Sigmoid colon (tissue), 6 donors: ENCODE measurements at regions not wholly inside any gene's neighbourhood (a gene's known extent, or its start where the extent isn't known, plus 50 kb on each side); places are given as distances from the start of the nearest gene placed in this dataset.

ENCODE experiments used
- DNase-seq: peaks from one replicate; pipeline ENCODE4 v3.0.0-alpha.2; 2019
- H3K27ac ChIP-seq, 4 donors: fragments of 200-600 bp; sonication (generic); one replicate each; pipeline ENCODE4 v1.5.1; 2016 to 2019; ENCODE audit warnings: mild to moderate bottlenecking in 1 of 4
- H3K27me3 ChIP-seq, 3 donors: fragments of 200-600 bp; sonication (generic); one replicate each; pipeline ENCODE4 v1.5.1; 2019; ENCODE audit warnings: mild to moderate bottlenecking in 1 of 3
- H3K36me3 ChIP-seq, 4 donors: fragments of 200-600 bp; sonication (generic); one replicate each; pipeline ENCODE4 v1.5.1; 2016 to 2019
- H3K4me1 ChIP-seq, 4 donors: fragments of 200-600 bp; sonication (generic); one replicate each; pipeline ENCODE4 v1.5.1; 2017 to 2019
- H3K4me3 ChIP-seq, 4 donors: fragments of 200-600 bp; sonication (generic); one replicate each; pipeline ENCODE4 v1.5.1; 2017 to 2019; ENCODE audit warnings: mild to moderate bottlenecking in 2 of 4, moderate library complexity in 1 of 4
- H3K9me3 ChIP-seq, 4 donors: fragments of 200-600 bp in 3 of 4; sonication (generic) in 3 of 4; one replicate each; pipeline versions ENCODE4 v1.5.1 to v1.6.1; 2013 to 2019
- EP300 ChIP-seq, 4 donors: sonication (generic); formaldehyde crosslinking; IDR thresholded peaks; one replicate each; pipeline ENCODE4 v1.6.1; 2017; ENCODE audit warnings: antibody characterized with exemption in 4 of 4
- POLR2A ChIP-seq, 2 donors: fragments of 450-650 bp; IDR thresholded peaks; one replicate each; pipeline ENCODE4 v1.6.1; 2016; ENCODE audit warnings: antibody characterized with exemption in 2 of 2, mild to moderate bottlenecking in 2 of 2, moderate library complexity in 2 of 2
- POLR2AphosphoS5 ChIP-seq, 4 donors: sonication (generic); formaldehyde crosslinking; IDR thresholded peaks; one replicate each; pipeline ENCODE4 v1.6.1; 2017; ENCODE audit warnings: antibody characterized with exemption in 4 of 4
- WGBS, 2 donors: extraction: QIAGEN DNeasy Blood & Tissue Kit; methylation state at CpG; one replicate each; pipeline ENCODE4 v1.1.7; 2013; 5-methylcytosine and 5-hydroxymethylcytosine counted together
- intact Hi-C: fragments of 100-400 bp; cut with DNase I; formaldehyde crosslinking; loops from one replicate; pipeline ENCODE4 v1.15.1; 2023
- TF ChIP-seq, protein P1 (sequence below), 4 experiments: fragments of 450-650 bp in 3 of 4; fragments of 200-600 bp in 1 of 4; IDR thresholded peaks; one replicate each; pipeline ENCODE4 v1.5.1; 2016 to 2019; ENCODE audit warnings: antibody characterized with exemption in 4 of 4, mild to moderate bottlenecking in 3 of 4, moderate library complexity in 2 of 4
- donor health status: healthy with polysubstance abuse.
- donor health status: healthy.

DNA sequence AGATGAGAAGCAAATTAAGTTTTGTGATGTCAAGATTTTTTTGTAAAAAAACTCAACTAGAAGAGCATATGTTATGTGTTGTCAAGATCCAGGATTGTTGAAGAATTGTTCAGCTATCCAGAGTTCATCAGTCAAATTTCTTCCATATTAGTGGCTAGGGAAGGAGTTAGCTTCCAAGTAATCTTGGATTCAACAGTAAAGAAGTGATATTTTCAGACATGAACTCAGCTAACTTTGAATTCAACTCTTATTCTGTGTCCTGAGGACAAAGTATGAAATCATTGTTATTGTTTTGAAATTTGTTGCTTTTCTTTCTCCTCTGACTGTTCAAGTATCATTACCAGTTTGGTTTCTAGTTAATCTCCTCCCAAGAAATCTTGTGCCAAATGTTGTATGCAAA lies 589.3 kb upstream of the NOVA1 start:
- Histone ChIP-seq H3K27ac (no peak overlapping the region), H3K36me3 (no peaks in the 10 kb centered on the region), H3K4me3 (no peak overlapping the region), H3K4me1 (no peaks in the 10 kb centered on the region), H3K27me3 (no peaks in the 10 kb centered on the region), H3K9me3 (no peaks in the 10 kb centered on the region)
- intact Hi-C loops = no loop called here
- no peak for DNase-seq
- TF ChIP-seq POLR2AphosphoS5 (IDR thresholded peaks at IDR 0.05) (no peak), POLR2A (IDR thresholded peaks at IDR 0.05) (no peak), EP300 (IDR thresholded peaks at IDR 0.05) (no peak)
- TF ChIP-seq, protein P1, sequence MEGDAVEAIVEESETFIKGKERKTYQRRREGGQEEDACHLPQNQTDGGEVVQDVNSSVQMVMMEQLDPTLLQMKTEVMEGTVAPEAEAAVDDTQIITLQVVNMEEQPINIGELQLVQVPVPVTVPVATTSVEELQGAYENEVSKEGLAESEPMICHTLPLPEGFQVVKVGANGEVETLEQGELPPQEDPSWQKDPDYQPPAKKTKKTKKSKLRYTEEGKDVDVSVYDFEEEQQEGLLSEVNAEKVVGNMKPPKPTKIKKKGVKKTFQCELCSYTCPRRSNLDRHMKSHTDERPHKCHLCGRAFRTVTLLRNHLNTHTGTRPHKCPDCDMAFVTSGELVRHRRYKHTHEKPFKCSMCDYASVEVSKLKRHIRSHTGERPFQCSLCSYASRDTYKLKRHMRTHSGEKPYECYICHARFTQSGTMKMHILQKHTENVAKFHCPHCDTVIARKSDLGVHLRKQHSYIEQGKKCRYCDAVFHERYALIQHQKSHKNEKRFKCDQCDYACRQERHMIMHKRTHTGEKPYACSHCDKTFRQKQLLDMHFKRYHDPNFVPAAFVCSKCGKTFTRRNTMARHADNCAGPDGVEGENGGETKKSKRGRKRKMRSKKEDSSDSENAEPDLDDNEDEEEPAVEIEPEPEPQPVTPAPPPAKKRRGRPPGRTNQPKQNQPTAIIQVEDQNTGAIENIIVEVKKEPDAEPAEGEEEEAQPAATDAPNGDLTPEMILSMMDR (IDR thresholded peaks at IDR 0.05) = no peak

DNA sequence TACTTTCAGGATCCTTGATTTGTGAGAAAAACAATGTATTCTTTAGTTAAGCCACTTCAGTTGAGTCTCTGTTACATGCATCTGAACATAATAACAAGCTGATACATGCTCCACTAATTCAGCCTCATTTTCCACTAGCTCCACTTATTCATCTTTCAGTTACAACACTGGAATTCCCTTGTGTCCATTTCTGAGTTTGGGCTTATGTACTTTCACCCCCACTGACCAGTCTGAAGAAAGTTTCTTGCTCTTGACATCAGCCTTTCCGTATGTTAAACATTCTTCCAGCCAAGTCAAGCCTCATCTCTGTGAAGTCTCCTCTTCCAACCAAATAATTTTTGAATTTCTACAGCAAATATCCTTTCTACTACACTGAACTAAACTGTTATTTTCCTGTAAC lies 592.5 kb upstream of the NOVA1 start:
- WGBS, 2 donors = 80 to 83% methylated on average over 1 of the region's 1 CpG
- no peaks in the 10 kb centered on the region for H3K4me1 ChIP-seq
- DNase-seq = no peak
- no peaks in the 10 kb centered on the region for H3K27me3 ChIP-seq
- H3K4me3 ChIP-seq = no peak overlapping the region
- intact Hi-C loops = no loop called here
- no peak overlapping the region for H3K27ac ChIP-seq
- no peaks in the 10 kb centered on the region for H3K36me3 ChIP-seq
- no peaks in the 10 kb centered on the region for H3K9me3 ChIP-seq
- TF ChIP-seq, protein P1 (IDR thresholded peaks at IDR 0.05) = no peak
- no peak for TF ChIP-seq POLR2AphosphoS5 (IDR thresholded peaks at IDR 0.05)

- DNase-seq = no peak
- H3K27ac ChIP-seq = no peak overlapping the region
- no peaks in the 10 kb centered on the region for H3K36me3 ChIP-seq
- TF ChIP-seq POLR2A (IDR thresholded peaks at IDR 0.05) (no peak), EP300 (IDR thresholded peaks at IDR 0.05) (no peak), POLR2AphosphoS5 (IDR thresholded peaks at IDR 0.05) (no peak)
- TF ChIP-seq, protein P1 (IDR thresholded peaks at IDR 0.05) = no peak
- WGBS, 2 donors = 38 to 40% methylated on average over 2 of the region's 2 CpGs
- no peaks in the 10 kb centered on the region for H3K9me3 ChIP-seq
- intact Hi-C loops = no loop called here
- no peak overlapping the region for H3K4me3 ChIP-seq
- no peaks in the 10 kb centered on the region for H3K27me3 ChIP-seq
- no peaks in the 10 kb centered on the region for H3K4me1 ChIP-seq
Observed at GRCh38 chr14:27199272-27199671, 601.4 kb upstream of the NOVA1 start.

DNA sequence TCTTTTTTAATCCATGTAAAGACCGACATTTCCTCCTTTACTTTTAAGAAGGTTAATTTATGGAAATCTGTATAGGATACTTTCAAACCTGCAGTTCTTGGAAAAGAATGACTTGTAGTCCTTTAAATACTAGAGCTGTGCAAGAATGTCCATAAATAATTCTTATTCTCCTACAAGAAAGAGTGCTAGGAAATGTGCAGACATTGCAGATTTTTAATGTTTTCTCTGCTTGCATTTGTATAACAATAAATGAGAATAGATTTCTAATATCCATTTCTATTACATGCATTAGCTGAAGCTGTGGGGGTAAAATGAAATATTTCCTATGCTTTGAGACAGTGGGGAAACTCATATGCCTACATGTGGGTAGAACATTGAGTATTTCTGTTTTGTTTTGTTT lies 607.2 kb upstream of the NOVA1 start:
- DNase-seq = no peak
- 82 to 83% methylated on average over 1 of the region's 1 CpG for WGBS, 2 donors
- no peak for TF ChIP-seq EP300 (IDR thresholded peaks at IDR 0.05)
- TF ChIP-seq POLR2AphosphoS5 (IDR thresholded peaks at IDR 0.05) = no peak
- TF ChIP-seq, protein P1 (IDR thresholded peaks at IDR 0.05) = no peak
- TF ChIP-seq POLR2A (IDR thresholded peaks at IDR 0.05) = no peak
- no peak overlapping the region for H3K27ac ChIP-seq
- no peak overlapping the region for H3K4me3 ChIP-seq
- no peaks in the 10 kb centered on the region for H3K27me3 ChIP-seq
- H3K9me3 ChIP-seq = no peaks in the 10 kb centered on the region
- H3K36me3 ChIP-seq = no peaks in the 10 kb centered on the region
- H3K4me1 ChIP-seq = no peaks in the 10 kb centered on the region
- intact Hi-C loops = no loop called here

DNA sequence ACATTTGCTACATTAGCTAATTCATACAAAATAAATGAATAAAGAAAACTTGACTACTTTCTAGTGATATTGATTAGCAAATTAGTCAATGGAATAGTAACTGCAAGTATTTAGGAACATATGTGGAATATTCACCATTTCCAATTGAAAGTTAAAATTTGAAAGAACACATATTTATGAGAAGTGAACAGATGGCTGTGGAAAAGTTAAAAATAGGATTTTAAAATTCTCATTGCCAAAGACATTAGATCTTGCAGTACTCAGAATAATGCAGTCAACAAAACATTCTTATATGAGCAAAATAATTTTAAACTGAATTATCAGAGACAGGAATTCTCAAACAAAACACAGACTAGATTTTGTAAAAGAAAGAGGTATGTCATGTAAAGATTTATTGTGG lies 613.9 kb upstream of the NOVA1 start:
- intact Hi-C loops = no loop called here
- H3K27ac ChIP-seq = no peak overlapping the region

More for the DNA sequence above, 613.9 kb upstream of the NOVA1 start:
- TF ChIP-seq POLR2AphosphoS5 (IDR thresholded peaks at IDR 0.05) = no peak
- TF ChIP-seq EP300 (IDR thresholded peaks at IDR 0.05) = no peak
- TF ChIP-seq, protein P1 (IDR thresholded peaks at IDR 0.05) = no peak
- Histone ChIP-seq H3K27me3 (no peaks in the 10 kb centered on the region), H3K4me3 (no peak overlapping the region), H3K9me3 (no peaks in the 10 kb centered on the region), H3K4me1 (no peaks in the 10 kb centered on the region), H3K36me3 (no peaks in the 10 kb centered on the region)
- no peak for DNase-seq
